ENCODE measurements at regions not wholly inside any gene's neighbourhood (a gene's known extent, or its start where the extent isn't known, plus 50 kb on each side); places are given as distances from the start of the nearest gene placed in this dataset.
A peak's percentile ranks its signal among the peaks of the same experiment; 100 is the strongest.
"Not testable (repeated sequence)": the region's sequence is repeated elsewhere in the genome, so short reads cannot be mapped to it uniquely, and the experiment has no call there.

DNA sequence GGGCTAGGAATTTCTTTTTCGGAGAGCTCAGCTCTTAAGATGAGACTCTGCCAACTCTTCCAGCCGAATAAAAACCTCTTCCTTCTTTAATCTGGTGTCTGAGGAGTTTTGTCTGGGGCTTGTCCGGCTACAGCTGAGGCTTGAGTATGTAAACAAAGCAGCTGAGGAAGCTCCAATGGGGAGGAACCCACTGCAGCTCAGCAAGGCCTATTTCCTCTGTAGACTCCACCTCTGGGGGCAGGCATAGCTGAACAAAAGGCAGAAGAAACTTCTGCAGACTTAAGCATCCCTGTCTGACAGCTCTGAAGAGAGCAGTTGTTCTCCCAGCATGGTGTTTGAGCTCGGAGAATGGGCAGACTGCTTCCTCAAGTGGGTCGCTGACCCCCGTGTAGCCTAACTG, 838.7 kb downstream of the CCDC85A start:
- H3K36me3 ChIP-seq (ENCODE audit: control insufficient read depth, insufficient read depth, low read length), result no peaks in the 10 kb centered on the region
- H3K27me3 ChIP-seq (ENCODE audit: control insufficient read depth, insufficient read depth, low read length), result no peaks in the 10 kb centered on the region
- FAIRE-seq (no peak), DNase-seq (ENCODE audit: low read depth) (no peak)
- TF ChIP-seq, protein P1, sequence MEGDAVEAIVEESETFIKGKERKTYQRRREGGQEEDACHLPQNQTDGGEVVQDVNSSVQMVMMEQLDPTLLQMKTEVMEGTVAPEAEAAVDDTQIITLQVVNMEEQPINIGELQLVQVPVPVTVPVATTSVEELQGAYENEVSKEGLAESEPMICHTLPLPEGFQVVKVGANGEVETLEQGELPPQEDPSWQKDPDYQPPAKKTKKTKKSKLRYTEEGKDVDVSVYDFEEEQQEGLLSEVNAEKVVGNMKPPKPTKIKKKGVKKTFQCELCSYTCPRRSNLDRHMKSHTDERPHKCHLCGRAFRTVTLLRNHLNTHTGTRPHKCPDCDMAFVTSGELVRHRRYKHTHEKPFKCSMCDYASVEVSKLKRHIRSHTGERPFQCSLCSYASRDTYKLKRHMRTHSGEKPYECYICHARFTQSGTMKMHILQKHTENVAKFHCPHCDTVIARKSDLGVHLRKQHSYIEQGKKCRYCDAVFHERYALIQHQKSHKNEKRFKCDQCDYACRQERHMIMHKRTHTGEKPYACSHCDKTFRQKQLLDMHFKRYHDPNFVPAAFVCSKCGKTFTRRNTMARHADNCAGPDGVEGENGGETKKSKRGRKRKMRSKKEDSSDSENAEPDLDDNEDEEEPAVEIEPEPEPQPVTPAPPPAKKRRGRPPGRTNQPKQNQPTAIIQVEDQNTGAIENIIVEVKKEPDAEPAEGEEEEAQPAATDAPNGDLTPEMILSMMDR (IDR thresholded peaks at IDR 0.05; ENCODE audit: insufficient read depth, low read length, severe bottlenecking), result no peak
- no peak overlapping the region for H3K4me3 ChIP-seq (ENCODE audit: low read depth, low read length)

DNA sequence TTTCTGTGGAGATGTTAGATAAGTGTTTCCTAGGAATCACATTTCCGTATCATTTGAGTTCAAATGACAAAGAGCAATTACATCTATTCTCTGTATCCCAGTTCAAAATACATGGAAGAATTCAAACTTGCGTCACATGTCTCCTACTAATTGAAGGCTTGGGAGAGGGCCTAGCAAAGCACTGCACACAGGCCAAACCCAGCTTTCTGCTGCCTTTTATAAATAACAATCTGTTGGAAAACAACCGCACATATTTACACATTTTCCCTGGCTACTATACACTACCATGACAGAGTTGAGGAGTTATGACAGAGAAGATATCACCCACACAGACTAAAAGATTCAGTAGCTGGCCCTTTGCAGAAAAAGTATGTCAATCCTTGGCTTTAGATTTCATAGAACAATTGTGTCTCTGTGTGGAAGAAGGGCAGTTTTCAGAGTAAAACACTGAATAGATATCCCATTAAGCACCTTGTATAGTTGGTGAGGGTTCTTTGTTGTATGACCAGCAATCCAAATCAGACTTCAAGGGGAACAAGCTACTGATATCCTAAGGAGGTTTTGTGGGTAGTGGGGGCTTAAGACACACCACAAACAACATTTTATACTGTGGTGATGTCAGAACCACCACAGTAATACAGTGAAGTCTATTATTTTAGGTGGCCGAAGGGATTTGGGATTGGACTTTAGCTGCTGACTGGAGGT, 861.3 kb downstream of the CCDC85A start:
- TF ChIP-seq, protein P1 (IDR thresholded peaks at IDR 0.05; ENCODE audit: insufficient read depth, low read length, severe bottlenecking), result no peak
- FAIRE-seq, result no peak
- Histone ChIP-seq H3K4me3 (ENCODE audit: low read depth, low read length) (no peak overlapping the region), H3K36me3 (ENCODE audit: control insufficient read depth, insufficient read depth, low read length) (no peaks in the 10 kb centered on the region), H3K27me3 (ENCODE audit: control insufficient read depth, insufficient read depth, low read length) (no peaks in the 10 kb centered on the region)
- no peak for DNase-seq (ENCODE audit: low read depth)

DNA sequence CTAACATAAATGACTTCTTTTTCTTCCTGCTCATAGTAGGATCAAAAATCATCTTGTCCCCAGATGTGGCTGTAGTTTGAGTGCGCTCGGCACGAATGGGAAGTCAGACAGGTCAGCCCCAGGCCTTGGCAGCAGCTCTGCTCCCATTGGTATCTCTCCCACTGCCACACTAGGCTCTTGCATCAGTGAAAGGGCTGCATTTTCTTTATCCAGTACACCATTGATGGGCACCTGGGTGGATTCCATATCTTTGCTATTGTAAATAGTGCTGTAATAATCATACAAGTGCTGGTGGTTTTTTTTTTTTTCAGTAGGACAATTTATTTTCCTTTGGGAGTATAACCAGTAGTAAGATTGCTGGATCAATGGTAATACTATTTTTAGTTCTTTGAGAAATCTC, 865.5 kb downstream of the CCDC85A start:
- TF ChIP-seq, protein P1 (IDR thresholded peaks at IDR 0.05; ENCODE audit: insufficient read depth, low read length, severe bottlenecking), result no peak
- no peaks in the 10 kb centered on the region for H3K27me3 ChIP-seq (ENCODE audit: control insufficient read depth, insufficient read depth, low read length)
- no peak for DNase-seq (ENCODE audit: low read depth)
- no peak for FAIRE-seq
- no peak overlapping the region for H3K4me3 ChIP-seq (ENCODE audit: low read depth, low read length)
- no peaks in the 10 kb centered on the region for H3K36me3 ChIP-seq (ENCODE audit: control insufficient read depth, insufficient read depth, low read length)

DNA sequence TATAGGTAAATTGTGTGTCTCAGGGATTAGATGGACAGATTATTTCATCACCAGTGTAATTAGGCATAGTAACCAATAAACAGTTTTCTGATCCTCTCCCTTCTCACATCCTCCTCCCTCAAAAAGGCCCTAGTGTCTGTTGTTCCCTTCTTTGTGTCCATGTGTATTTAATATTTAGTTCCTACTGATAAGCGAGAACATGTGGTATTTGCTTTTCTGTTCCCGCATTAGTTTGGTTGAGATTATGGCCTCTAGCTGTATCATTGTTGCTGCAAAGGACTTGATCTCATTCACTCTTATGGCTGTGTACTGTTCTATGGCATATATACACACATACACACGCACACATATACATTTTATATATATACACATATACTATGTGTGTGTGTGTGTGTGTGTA, 866.2 kb downstream of the CCDC85A start:
- Histone ChIP-seq H3K36me3 (ENCODE audit: control insufficient read depth, insufficient read depth, low read length) (no peaks in the 10 kb centered on the region), H3K4me3 (ENCODE audit: low read depth, low read length) (no peak overlapping the region), H3K27me3 (ENCODE audit: control insufficient read depth, insufficient read depth, low read length) (no peaks in the 10 kb centered on the region)
- DNase-seq (ENCODE audit: low read depth), result no peak
- no peak for FAIRE-seq
- TF ChIP-seq, protein P1 (IDR thresholded peaks at IDR 0.05; ENCODE audit: insufficient read depth, low read length, severe bottlenecking), result no peak

DNA sequence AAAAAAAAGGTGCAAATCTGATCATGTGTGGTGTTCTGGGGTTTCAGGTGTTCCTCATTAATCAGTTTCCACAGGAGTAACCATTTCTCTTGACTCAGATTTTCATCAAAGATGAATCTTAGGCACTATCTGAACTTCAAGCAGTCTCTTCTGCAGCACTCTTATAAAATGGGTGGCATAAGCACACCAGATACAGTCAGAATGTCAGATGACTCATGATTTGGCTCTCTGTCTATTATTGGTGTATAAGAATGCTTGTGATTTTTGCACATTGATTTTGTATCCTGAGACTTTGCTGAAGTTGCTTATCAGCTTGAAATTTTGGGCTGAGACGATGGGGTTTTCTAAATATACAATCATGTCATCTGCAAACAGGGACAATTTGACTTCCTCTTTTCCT, 882.5 kb downstream of the CCDC85A start:
- H3K27me3 ChIP-seq (ENCODE audit: control insufficient read depth, insufficient read depth, low read length); H3K4me3 ChIP-seq (ENCODE audit: low read depth, low read length); FAIRE-seq; H3K36me3 ChIP-seq (ENCODE audit: control insufficient read depth, insufficient read depth, low read length): not testable (repeated sequence)
- peak; percentile 44 for DNase-seq (ENCODE audit: low read depth)

DNA sequence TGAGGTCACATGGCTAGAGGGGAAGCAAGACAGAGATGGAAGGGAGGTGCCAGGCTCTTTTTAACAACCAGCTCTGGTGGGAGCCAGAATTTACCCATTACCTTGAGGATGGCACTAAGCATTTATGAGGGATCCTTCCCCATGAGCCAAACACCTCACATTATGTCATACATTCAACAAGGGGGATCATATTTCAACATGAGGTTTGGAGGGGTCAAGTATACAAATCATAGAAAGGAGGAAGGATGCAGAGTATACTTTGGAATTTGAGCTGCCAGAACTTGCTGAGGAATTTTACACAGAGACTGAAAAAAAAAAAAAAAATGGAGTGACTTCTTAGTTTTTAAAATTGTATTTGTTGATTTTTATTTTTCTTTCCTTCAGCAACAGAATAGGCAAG, 891.4 kb downstream of the CCDC85A start:
- FAIRE-seq (no peak), DNase-seq (ENCODE audit: low read depth) (peak; percentile 87)
- no peaks in the 10 kb centered on the region for H3K27me3 ChIP-seq (ENCODE audit: control insufficient read depth, insufficient read depth, low read length)
- no peaks in the 10 kb centered on the region for H3K36me3 ChIP-seq (ENCODE audit: control insufficient read depth, insufficient read depth, low read length)
- TF ChIP-seq, protein P1 (IDR thresholded peaks at IDR 0.05; ENCODE audit: insufficient read depth, low read length, severe bottlenecking), result no peak
- H3K4me3 ChIP-seq (ENCODE audit: low read depth, low read length), result no peak overlapping the region
